Lower lobe of right lung (tissue), 2 donors: ENCODE measurements at regions not wholly inside any gene's neighbourhood (a gene's known extent, or its start where the extent isn't known, plus 50 kb on each side); places are given as distances from the start of the nearest gene placed in this dataset.
A peak's percentile ranks its signal among the peaks of the same experiment; 100 is the strongest.

ENCODE experiments used
- ATAC-seq, 2 donors: fragments of 200-7000 bp; cut with Tn5 transposase; one replicate each; pipeline ENCODE4 v1.9.1; 2020 to 2022; ENCODE audit warnings: mild to moderate bottlenecking in 2 of 2, moderate library complexity in 2 of 2
- DNase-seq: peaks from one replicate; pipeline ENCODE4 v3.0.0-alpha.2; 2020
- H3K27ac ChIP-seq: fragments of 200-600 bp; one replicate; pipeline ENCODE4 v1.8.0; 2022
- H3K27me3 ChIP-seq: fragments of 200-600 bp; one replicate; pipeline ENCODE4 v1.8.0; 2022; ENCODE audit warnings: low read depth
- H3K36me3 ChIP-seq: fragments of 200-600 bp; one replicate; pipeline ENCODE4 v1.8.0; 2022; ENCODE audit warnings: mild to moderate bottlenecking
- H3K4me1 ChIP-seq: fragments of 200-600 bp; one replicate; pipeline ENCODE4 v1.8.0; 2022
- H3K4me3 ChIP-seq: fragments of 200-600 bp; one replicate; pipeline ENCODE4 v1.8.0; 2022; ENCODE audit warnings: mild to moderate bottlenecking
- H3K9me3 ChIP-seq: fragments of 200-600 bp; one replicate; pipeline ENCODE4 v1.8.0; 2022
- CTCF ChIP-seq: fragments of 200-600 bp; IDR thresholded peaks from one replicate; pipeline ENCODE4 v1.8.0; 2022; ENCODE audit warnings: antibody characterized with exemption, mild to moderate bottlenecking
- intact Hi-C: fragments of 100-400 bp; cut with DNase I; formaldehyde crosslinking; loops from one replicate; pipeline ENCODE4 v1.11.0; 2022
- donor health status: DM: no; HTN: yes; CAD: no; lungs with severe emphysema.

GRCh38 chr20:9920866-9921265 lies 82.0 kb upstream of the PAK5 start:
- no peaks in the 10 kb centered on the region for H3K27me3 ChIP-seq
- TF ChIP-seq CTCF: no peak
- no peak overlapping the region for H3K4me3 ChIP-seq
- DNase-seq (no peak), ATAC-seq (no peak)
- intact Hi-C loops: no loop called here
- no peaks in the 10 kb centered on the region for H3K36me3 ChIP-seq
- H3K4me1 ChIP-seq: peaks cover 8% of the 10 kb centered on the region
- H3K9me3 ChIP-seq: no peaks in the 10 kb centered on the region
- no peak overlapping the region for H3K27ac ChIP-seq

- Histone ChIP-seq H3K36me3 (no peaks in the 10 kb centered on the region), H3K27ac (no peak overlapping the region), H3K4me1 (peaks cover 8% of the 10 kb centered on the region), H3K9me3 (no peaks in the 10 kb centered on the region), H3K4me3 (no peak overlapping the region), H3K27me3 (no peaks in the 10 kb centered on the region)
- ATAC-seq: no peak
- intact Hi-C loops: no loop called here
- TF ChIP-seq CTCF: no peak
- no peak for DNase-seq
Measured at GRCh38 chr20:9919271-9920014, 80.6 kb upstream of the PAK5 start.

GRCh38 chr20:9918348-9918747 lies 79.5 kb upstream of the PAK5 start:
- ATAC-seq: no peak
- no peaks in the 10 kb centered on the region for H3K27me3 ChIP-seq
- intact Hi-C loops: no loop called here
- TF ChIP-seq CTCF: no peak
- no peak for DNase-seq
- H3K27ac ChIP-seq: no peak overlapping the region
- no peaks in the 10 kb centered on the region for H3K36me3 ChIP-seq
- H3K4me3 ChIP-seq: no peak overlapping the region
- no peaks in the 10 kb centered on the region for H3K9me3 ChIP-seq
- peaks cover 8% of the 10 kb centered on the region for H3K4me1 ChIP-seq

GRCh38 chr20:9916761-9917160 lies 77.9 kb upstream of the PAK5 start:
- ATAC-seq: no peak
- no peak for TF ChIP-seq CTCF
- peaks cover 8% of the 10 kb centered on the region for H3K4me1 ChIP-seq
- H3K27me3 ChIP-seq: no peaks in the 10 kb centered on the region
- no peak for DNase-seq
- no peak overlapping the region for H3K4me3 ChIP-seq
- intact Hi-C loops: no loop called here
- H3K27ac ChIP-seq: no peak overlapping the region
- H3K36me3 ChIP-seq: no peaks in the 10 kb centered on the region
- H3K9me3 ChIP-seq: no peaks in the 10 kb centered on the region

- Histone ChIP-seq H3K4me3 (no peak overlapping the region), H3K4me1 (no peaks in the 10 kb centered on the region), H3K9me3 (no peaks in the 10 kb centered on the region), H3K27me3 (no peaks in the 10 kb centered on the region), H3K36me3 (no peaks in the 10 kb centered on the region), H3K27ac (no peak overlapping the region)
- intact Hi-C loops: no loop called here
- peak; percentile 53 to 66 for ATAC-seq
- peak; percentile 65 for TF ChIP-seq CTCF
- peak; percentile 44 for DNase-seq
Measured at GRCh38 chr20:9912858-9913434, 74.1 kb upstream of the PAK5 start.
